Stimulated activated CD4-positive, alpha-beta T cell treated with anti-CD3 and anti-CD28 coated beads, Interleukin-1b, Interleukin-23, amount 100 ng/mL, for 4 hours (primary cell): ENCODE measurements at regions not wholly inside any gene's neighbourhood (a gene's known extent, or its start where the extent isn't known, plus 50 kb on each side); places are given as distances from the start of the nearest gene placed in this dataset.
A peak's percentile ranks its signal among the peaks of the same experiment; 100 is the strongest.
"Not testable (repeated sequence)": the region's sequence is repeated elsewhere in the genome, so short reads cannot be mapped to it uniquely, and the experiment has no call there.

Source experiments
- DNase-seq, 2 donors: peaks; one replicate each; pipeline ENCODE4 v3.0.0-alpha.2; 2020; ENCODE audit warnings: low read depth in 2 of 2

DNA sequence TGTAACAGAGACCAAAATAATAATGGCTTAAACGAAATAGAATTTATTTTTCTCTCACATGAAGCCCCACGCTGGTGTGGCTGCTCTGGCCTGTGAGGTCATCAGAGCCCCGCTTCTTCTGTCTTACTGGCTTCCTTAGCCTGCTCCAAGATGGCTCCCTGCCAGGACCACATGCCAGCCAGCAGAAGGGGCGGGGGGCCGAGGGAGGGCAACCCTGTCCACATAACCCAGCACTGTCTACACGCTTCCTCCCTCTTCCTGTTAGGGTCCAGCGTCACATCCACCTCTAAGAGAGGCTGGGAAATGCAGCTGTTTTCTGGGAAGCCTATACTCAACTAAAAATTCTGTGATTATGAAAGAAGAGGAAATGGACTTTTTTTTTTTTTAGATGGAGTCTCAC lies 107.9 kb upstream of the DLG1 start:
- DNase-seq, result no peak

DNA sequence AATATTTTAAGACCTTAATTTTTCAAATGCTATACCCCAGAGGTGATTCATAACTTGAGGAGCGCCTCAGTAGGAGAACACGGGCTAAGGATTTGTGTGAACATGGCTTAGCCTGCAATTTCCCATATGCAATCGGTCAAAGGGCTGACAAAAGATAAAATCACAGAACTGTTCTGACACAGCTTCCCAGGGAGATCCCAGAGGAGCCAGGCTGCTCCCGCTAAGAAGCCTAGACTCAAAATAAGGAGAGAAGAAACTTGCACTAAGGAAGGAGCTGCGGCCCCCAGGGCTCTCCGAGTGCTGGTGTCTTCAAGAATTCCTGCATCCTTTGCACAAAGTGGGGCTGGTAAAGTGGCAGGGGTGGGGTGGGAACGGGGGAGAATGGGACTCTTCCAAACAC lies 106.3 kb upstream of the DLG1 start:
- DNase-seq, result no peak

DNA sequence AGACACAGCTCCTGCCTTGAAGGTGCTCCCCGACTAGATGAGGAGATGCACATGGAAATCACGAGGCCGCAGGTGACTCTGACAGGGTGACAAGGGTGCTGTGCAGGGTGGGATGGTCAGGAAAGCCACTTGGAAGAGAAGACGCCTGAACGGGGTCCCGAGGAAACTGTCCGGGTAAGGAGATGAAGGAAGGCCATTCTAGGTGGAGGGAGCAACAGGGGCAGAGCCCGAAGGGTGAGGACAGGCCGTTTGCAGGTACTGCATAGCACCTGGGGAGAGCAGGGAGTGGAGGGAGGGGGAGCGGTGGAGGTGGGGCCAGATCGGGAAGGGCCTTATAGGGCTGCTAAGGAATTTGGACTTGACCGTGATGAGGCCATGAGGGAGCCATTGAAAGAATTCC lies 105.6 kb upstream of the DLG1 start:
- DNase-seq, result no peak

- not testable (repeated sequence) for DNase-seq
These were observed 104.0 kb upstream of the DLG1 start for GRCh38 chr3:197402401-197402800.

DNA sequence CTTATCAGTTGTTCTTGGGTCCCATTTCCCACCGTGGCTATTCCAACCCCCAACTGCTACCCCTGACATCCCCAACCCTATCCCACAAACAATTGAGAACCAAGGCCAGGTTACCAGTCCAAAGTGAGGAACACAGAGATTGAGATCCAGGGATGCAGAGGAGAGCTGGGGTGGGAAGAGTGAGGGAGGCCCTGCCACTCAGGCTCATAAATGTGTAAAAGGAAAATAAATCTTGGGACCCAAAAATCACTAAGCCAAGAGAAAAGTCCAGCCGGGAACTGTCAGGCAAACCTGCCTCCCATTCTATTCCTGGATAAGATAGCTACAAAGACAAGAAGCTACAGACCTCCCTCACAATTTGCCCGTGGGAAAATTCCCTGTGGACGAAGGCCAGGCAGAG lies 101.1 kb upstream of the DLG1 start:
- DNase-seq, result no peak

DNA sequence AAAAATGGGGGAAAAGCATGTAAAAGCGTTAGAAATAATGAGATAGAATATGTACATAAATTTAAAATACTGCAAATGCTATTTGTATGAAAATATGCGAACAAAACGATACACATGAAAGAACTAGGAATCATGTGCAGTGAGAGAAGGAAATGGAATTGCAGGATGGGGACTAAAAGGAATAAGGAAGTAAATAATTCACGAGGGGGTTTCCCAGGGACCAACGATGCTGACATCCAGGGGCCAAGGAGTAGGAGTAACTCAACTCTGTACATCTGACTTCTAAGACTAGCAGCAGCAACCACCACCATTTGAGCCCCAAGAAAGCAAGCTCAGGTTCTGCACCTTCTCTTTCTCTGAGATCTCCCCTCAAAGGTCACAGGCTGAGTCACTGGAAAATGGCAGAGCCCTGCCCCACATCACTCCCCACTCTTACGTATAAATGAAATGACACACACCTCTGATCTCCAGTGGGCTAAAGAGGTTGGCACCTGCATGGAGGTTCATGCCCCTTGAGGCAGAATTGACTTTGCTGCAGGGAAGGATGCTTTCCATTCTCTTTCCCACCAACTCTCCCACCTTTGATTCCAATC lies 100.0 kb upstream of the DLG1 start:
- no peak for DNase-seq

- no peak for DNase-seq
These were observed 99.4 kb upstream of the DLG1 start for GRCh38 chr3:197397838-197398237.

- peak in 1 of 2 donors; percentile 2 for DNase-seq
These were observed 96.3 kb upstream of the DLG1 start for GRCh38 chr3:197394464-197395321.

DNA sequence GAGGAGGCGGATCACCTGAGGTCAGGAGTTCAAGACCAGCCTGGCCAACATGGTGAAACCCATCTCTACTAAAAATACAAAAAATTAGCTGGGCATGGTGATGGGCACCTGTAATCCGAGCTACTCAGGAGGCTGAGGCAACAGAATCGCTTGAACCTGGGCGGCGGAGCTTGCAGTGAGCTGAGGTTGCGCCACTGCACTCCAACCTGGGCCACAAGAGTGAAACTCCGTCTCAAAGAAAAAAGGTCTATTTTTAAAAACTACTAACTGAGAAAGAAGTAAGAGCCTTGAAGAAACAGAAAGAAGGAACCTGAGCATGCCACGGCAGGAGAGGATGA lies 95.7 kb upstream of the DLG1 start:
- DNase-seq, result not testable (repeated sequence)

DNA sequence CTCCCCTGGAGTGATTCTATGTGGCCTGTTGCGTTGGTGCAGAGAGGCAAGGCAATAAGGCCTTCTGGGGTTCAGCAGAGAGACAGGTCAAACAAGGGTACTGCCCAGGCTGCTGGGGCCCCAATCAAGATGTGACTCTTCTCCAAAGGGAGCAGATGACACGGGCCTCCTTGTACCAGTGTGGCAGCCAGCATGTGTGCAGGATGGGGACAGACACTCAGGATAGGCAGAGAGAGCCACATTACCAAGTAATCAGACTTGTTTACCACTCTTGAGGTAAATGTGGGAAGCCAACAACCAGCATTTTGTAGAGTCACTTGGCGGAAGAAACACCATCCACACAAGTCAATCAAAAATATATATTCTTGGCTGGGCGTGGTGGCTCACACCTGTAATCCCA lies 95.3 kb upstream of the DLG1 start:
- DNase-seq, result no peak

- no peak for DNase-seq
These were observed 94.5 kb upstream of the DLG1 start for GRCh38 chr3:197392961-197393360.

- no peak for DNase-seq
These were observed 83.0 kb upstream of the DLG1 start for GRCh38 chr3:197381371-197381770.

DNA sequence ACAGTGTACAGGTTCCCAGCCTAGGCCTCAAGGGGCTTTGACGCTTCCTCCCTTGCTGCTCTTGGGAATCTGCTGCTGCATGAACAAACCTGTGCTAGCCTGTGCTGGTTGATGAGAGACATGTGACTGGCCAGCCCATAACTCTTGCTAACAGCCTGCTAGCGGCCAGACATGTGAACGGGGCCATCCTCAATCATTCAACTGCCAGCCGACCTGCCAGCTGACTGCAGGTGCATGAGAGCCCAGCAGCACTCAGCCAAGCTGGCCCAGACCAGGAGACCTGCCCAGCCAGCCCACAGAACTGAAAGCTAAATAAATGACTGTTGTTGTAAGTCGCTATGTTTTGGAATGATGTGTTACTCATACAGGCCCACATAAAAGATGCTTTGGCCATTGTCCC lies 82.4 kb upstream of the DLG1 start:
- DNase-seq, result no peak

DNA sequence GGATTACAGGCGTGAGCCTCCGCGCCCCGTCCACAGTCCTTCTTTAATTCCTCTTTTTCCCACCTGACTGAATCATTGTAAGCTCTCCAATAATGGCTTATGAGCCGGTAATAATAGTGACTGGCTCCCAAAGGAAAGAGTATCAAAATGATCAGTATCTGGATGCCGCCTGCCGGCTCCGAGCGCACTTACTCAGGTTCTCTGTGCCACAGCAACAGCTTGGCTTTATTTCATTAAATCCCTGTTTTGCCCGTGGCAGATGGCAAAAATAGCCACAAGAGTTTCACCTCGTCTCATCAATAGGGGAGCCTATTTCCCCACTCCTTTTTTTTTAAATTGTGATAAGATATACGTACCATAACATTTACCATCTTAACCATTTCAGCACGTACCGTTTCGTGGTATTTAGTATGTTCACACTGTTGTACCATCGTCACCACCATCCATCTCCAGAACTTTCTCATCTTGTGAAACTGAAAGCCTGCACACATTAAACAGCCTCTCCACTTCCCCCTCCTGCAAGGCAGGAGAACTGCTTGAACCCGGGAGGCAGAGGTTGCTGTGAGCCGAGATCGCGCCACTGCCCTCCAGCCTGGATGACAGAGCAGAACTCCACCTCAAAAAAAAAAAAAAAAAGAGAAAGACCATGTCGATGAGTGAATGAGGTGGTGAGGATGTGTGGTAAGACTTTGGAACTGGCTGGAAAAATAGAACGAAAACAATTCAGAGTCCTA lies 80.7 kb upstream of the DLG1 start:
- no peak for DNase-seq

DNA sequence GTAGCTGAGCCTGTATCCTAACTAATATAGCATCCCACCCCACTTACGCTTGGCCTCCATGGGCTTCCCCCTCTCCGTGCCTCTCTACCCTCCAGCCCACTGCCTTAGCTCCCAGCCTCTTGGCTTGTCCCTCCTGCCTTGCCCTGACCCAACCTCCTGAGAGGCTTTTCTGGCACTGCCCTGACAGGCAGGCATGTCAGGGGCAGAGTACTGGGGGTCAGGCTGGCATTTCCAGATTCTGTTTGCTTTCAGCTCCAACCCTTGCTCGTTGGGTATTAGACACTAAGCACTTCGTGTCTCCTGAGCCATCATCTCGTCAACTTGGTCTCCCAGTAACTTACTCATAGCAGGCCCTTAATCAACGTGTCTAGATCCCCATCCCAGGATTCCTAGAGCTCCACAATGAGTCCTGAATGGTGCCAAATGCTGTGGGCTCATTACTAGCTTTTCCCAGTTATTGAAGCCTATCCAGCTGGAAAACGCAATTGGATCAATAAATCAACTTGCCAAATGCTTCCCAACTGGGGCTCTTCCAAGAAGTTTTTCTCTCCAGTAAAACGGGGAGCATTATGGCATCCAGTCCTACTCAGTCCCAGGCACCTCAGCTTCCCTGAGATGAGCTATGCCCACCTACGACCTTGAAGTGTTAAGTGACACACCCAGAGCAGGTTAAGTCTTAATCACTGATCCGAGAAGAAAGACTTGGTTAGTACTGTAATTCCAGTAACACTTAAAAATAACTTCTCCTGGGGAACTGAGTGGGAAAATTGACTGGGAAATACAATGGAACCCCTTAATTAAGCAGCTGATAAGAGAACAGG lies 78.5 kb upstream of the DLG1 start:
- no peak for DNase-seq

GRCh38 chr3:197376020-197376419 lies 77.6 kb upstream of the DLG1 start:
- DNase-seq, result no peak

GRCh38 chr3:197375001-197375441 lies 76.6 kb upstream of the DLG1 start:
- DNase-seq, result no peak

DNA sequence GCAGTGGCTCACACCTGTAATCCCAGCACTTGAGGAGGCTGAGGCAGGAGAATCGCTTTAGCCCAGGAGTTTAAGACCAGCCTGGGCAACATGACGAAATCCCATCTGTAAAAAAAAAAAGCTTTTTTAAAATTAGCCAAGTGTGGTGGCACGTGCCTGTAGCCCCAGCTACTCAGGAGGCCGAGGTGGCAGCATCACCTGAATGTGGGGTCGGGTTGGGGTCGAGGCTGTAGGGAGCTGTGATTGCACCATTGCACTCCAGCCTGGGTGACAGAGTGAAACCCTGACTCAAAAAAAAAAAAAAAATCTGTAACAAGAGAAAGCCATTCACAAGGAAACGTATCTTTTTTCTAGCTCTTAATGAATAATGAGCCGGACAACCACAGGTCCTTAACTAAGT lies 74.7 kb upstream of the DLG1 start:
- no peak for DNase-seq

GRCh38 chr3:197372047-197372661 lies 73.7 kb upstream of the DLG1 start:
- DNase-seq, result no peak

DNA sequence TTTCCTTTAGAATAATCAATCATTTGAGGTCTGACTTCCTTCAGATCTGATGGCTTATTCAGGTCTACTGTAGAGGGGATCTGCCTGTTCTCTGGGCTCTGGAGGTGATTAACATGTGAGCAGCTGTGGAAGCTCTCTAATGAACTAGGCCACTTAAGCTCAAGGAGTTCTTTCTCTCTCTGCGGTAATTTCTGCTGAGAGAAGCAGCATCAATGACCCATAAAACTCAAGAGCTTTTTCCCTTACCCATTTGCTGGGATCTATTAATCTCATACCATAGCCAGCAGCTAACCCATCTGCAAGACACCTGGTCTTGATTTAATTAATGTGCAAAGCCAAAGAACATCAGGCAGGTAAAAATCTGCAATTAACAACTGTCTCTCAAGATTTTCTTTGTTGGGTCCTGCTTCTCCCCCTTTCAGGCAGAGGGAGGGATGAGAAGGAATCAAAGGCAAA lies 73.2 kb upstream of the DLG1 start:
- no peak for DNase-seq

- DNase-seq, result no peak
These were observed 71.1 kb upstream of the DLG1 start for GRCh38 chr3:197369545-197369944.

- no peak for DNase-seq
These were observed 70.4 kb upstream of the DLG1 start for GRCh38 chr3:197368821-197369220.
